GM12878 (cell line): ENCODE measurements at regions not wholly inside any gene's neighbourhood (a gene's known extent, or its start where the extent isn't known, plus 50 kb on each side); places are given as distances from the start of the nearest gene placed in this dataset.

Experiments
- ATAC-seq: fragments of 200-7000 bp; cut with Tn5 transposase; 3 replicates; pipeline ENCODE4 v1.9.1; 2020; ENCODE audit warnings: mild to moderate bottlenecking, moderate library complexity
- BruUV-seq: library from RNA; stranded (reverse); fragments of 400-500 nt; replicated peaks from 2 replicates; lab custom pipeline; 2021; lab: Mats Ljungman, UMichigan
- CTCF ChIA-PET: fragments of 300-600 bp; sonication (Branson Sonifier 250); formaldehyde crosslinking; extraction: SDS; loops from one replicate; lab custom pipeline; 2021; ENCODE audit warnings: inconsistent platforms; lab: Yijun Ruan, JAX
- POLR2A ChIA-PET: fragments of 350-600 bp; formaldehyde crosslinking; extraction: SDS; loops from one replicate; lab custom pipeline; 2021; ENCODE audit warnings: inconsistent platforms; lab: Charles Lee
- RAD21 ChIA-PET: fragments of 300-600 bp; sonication (Branson Sonifier 250); formaldehyde crosslinking; loops from one replicate; lab custom pipeline; 2023; ENCODE audit warnings: antibody characterized with exemption; ENCODE audit not compliant: unreplicated experiment; lab: Charles Lee
- SMC1A ChIA-PET: fragments of 300-600 bp; sonication (Branson Sonifier 250); formaldehyde crosslinking; loops from one replicate; lab custom pipeline; 2023; ENCODE audit not compliant: unreplicated experiment, uncharacterized antibody; lab: Charles Lee
- DNase-seq: peaks from one replicate; pipeline ENCODE4 v3.0.0-alpha.2; 2011; ENCODE audit warnings: low read depth, low spot score
- FAIRE-seq: peaks from 3 replicates; lab custom pipeline; 2011; peaks lifted over from hg19 to GRCh38; lab: Jason Lieb, UNC
- H2AFZ ChIP-seq: 2 replicates; pipeline ENCODE4 v1.6.0; 2011; ENCODE audit warnings: low read depth, low read length, control low read depth; ENCODE audit not compliant: control insufficient read depth
- H3K27ac ChIP-seq: 2 replicates; pipeline ENCODE4 v1.5.1; 2011; ENCODE audit warnings: control low read depth; ENCODE audit not compliant: control insufficient read depth, insufficient read depth
- H3K27me3 ChIP-seq, 2 experiments: replicated peaks in 1 of 2; 2 replicates each; pipeline versions ENCODE4 v1.6.0 to v1.6.1; 2011; ENCODE audit warnings: low read length in 1 of 2; ENCODE audit not compliant: control insufficient read depth in 2 of 2, insufficient read depth in 2 of 2
- H3K36me3 ChIP-seq, 2 experiments: 2 replicates each; pipeline ENCODE4 v1.5.1; 2011; ENCODE audit warnings: low read length in 1 of 2; ENCODE audit not compliant: control insufficient read depth in 2 of 2, insufficient read depth in 2 of 2
- H3K4me1 ChIP-seq: 2 replicates; pipeline ENCODE4 v1.6.1; 2011; ENCODE audit warnings: mild to moderate bottlenecking, low read length, moderate library complexity, mixed read lengths; ENCODE audit not compliant: control insufficient read depth, insufficient read depth
- H3K4me2 ChIP-seq: 2 replicates; pipeline ENCODE4 v1.6.0; 2011; ENCODE audit warnings: control low read depth; ENCODE audit not compliant: control insufficient read depth, insufficient read depth
- H3K4me3 ChIP-seq: fragments of 200-600 bp; sonication (generic); 2 replicates; pipeline ENCODE4 v1.5.1; 2016
- H3K79me2 ChIP-seq: 2 replicates; pipeline ENCODE4 v1.6.0; 2011; ENCODE audit warnings: low read length; ENCODE audit not compliant: control insufficient read depth, insufficient read depth
- H3K9ac ChIP-seq: 2 replicates; pipeline ENCODE4 v1.8.0; 2011; ENCODE audit warnings: low read length, control low read depth, mixed read lengths; ENCODE audit not compliant: control insufficient read depth, insufficient read depth
- H3K9me3 ChIP-seq: replicated peaks from 3 replicates; pipeline ENCODE4 v1.5.1; 2011; ENCODE audit warnings: mild to moderate bottlenecking, low read length; ENCODE audit not compliant: control insufficient read depth, insufficient read depth
- H4K20me1 ChIP-seq: 2 replicates; pipeline ENCODE4 v1.6.0; 2011; ENCODE audit not compliant: control insufficient read depth, insufficient read depth
- HDAC2 ChIP-seq: fragments of 200-600 bp; sonication (generic); IDR thresholded peaks from 2 replicates; pipeline ENCODE4 v1.6.1; 2017
- KDM1A ChIP-seq: fragments of 200-600 bp; sonication (generic); IDR thresholded peaks from 2 replicates; pipeline ENCODE4 v1.6.1; 2016; ENCODE audit warnings: borderline replicate concordance
- MYB ChIP-seq: fragments of 150-350 bp; IDR thresholded peaks from 2 replicates; pipeline ENCODE4 v1.6.1; 2014; ENCODE audit warnings: mild to moderate bottlenecking, low read depth, low read length, borderline replicate concordance
- PKNOX1 ChIP-seq: fragments of 450-650 bp; IDR thresholded peaks from 2 replicates; pipeline ENCODE4 v1.6.1; 2016; ENCODE audit warnings: mild to moderate bottlenecking
- SIN3A ChIP-seq: IDR thresholded peaks from 2 replicates; pipeline ENCODE4 v1.6.1; 2012; ENCODE audit warnings: low read depth, low read length, improper control_type of control experiment
- SMARCA5 ChIP-seq: fragments of 450-650 bp; IDR thresholded peaks from 2 replicates; pipeline ENCODE4 v1.6.1; 2017; ENCODE audit warnings: mild to moderate bottlenecking
- ZBTB40 ChIP-seq: fragments of 450-650 bp; IDR thresholded peaks from 2 replicates; pipeline ENCODE4 v1.6.1; 2016; ENCODE audit warnings: mild to moderate bottlenecking, moderate library complexity, borderline replicate concordance
- WGBS: methylation state at CpG from one replicate; pipeline ENCODE4 v1.1.6; 2016; ENCODE audit warnings: low lambda C conversion rate; ENCODE audit not compliant: insufficient replicate concordance, insufficient coverage; ENCODE audit errors: missing lambda C conversion rate; 5-methylcytosine and 5-hydroxymethylcytosine counted together
- in situ Hi-C: fragments of 300-500 bp; cut with MboI; formaldehyde crosslinking; loops from 9 replicates; pipeline ENCODE4 v1.14.3; 2018; ENCODE audit warnings: mixed read lengths
- intact Hi-C: fragments of 100-400 bp; cut with micrococcal nuclease; formaldehyde crosslinking; loops from one replicate; pipeline ENCODE4 v1.14.2; 2022; ENCODE audit not compliant: unreplicated experiment

- intact Hi-C loops = no loop called here
- H3K36me3 ChIP-seq = no peaks in the 10 kb centered on the region
- H3K4me3 ChIP-seq = no peak overlapping the region
- FAIRE-seq = no peak
- ATAC-seq = no peak
- TF ChIP-seq MYB (no peak), SMARCA5 (no peak), KDM1A (no peak), SIN3A (no peak), PKNOX1 (no peak)
- no peaks in the 10 kb centered on the region for H3K4me1 ChIP-seq
- WGBS = 49% methylated on average over 3 of the region's 3 CpGs
- H3K79me2 ChIP-seq = no peaks in the 10 kb centered on the region
- POLR2A ChIA-PET = no interaction called here
- CTCF ChIA-PET = no interaction called here
- no peaks in the 10 kb centered on the region for H4K20me1 ChIP-seq
- SMC1A ChIA-PET = no interaction called here
- H3K27ac ChIP-seq = no peak overlapping the region
- BruUV-seq = no TSS peak
- in situ Hi-C loops = no loop called here
- RAD21 ChIA-PET = no interaction called here
- H3K4me2 ChIP-seq = no peak overlapping the region
- H3K9me3 ChIP-seq = no peaks in the 10 kb centered on the region
- no peak overlapping the region for H2AFZ ChIP-seq
- DNase-seq = no peak
- no peak overlapping the region for H3K9ac ChIP-seq
- H3K27me3 ChIP-seq = no peaks in the 10 kb centered on the region
Observed at GRCh38 chr7:86181474-86181873, 462.2 kb upstream of the GRM3 start.

- intact Hi-C loops = no loop called here
- no peak overlapping the region for H2AFZ ChIP-seq
- H3K9me3 ChIP-seq = no peaks in the 10 kb centered on the region
- H3K79me2 ChIP-seq = no peaks in the 10 kb centered on the region
- ATAC-seq = no peak
- no peaks in the 10 kb centered on the region for H3K27me3 ChIP-seq
- H3K4me2 ChIP-seq = no peak overlapping the region
- H3K9ac ChIP-seq = no peak overlapping the region
- TF ChIP-seq ZBTB40 (peak; percentile 55; the same call in 1 of the 2 replicates), HDAC2 (no peak)
- TF ChIP-seq, all 136 proteins: peak for 1
- Histone ChIP-seq H3K36me3 (no peaks in the 10 kb centered on the region), H3K4me3 (no peak overlapping the region), H4K20me1 (no peaks in the 10 kb centered on the region), H3K4me1 (no peaks in the 10 kb centered on the region), H3K27ac (no peak overlapping the region)
- RAD21 ChIA-PET = no interaction called here
- SMC1A ChIA-PET = no interaction called here
- no peak for DNase-seq
- in situ Hi-C loops = no loop called here
- CTCF ChIA-PET = no interaction called here
- FAIRE-seq = no peak
- WGBS = 0% methylated on average over 1 of the region's 1 CpG
- no TSS peak for BruUV-seq
- POLR2A ChIA-PET = no interaction called here
Observed at GRCh38 chr7:86164827-86165226, 478.9 kb upstream of the GRM3 start.
